HUDEP-2 (cell line): ENCODE measurements at regions not wholly inside any gene's neighbourhood (a gene's known extent, or its start where the extent isn't known, plus 50 kb on each side); places are given as distances from the start of the nearest gene placed in this dataset.

Experiments
- DNase-seq, 76 experiments: peaks; one replicate each; lab custom pipeline; 2025; ENCODE audit not compliant: unreplicated experiment in 76 of 76; lab: John Stamatoyannopoulos, UW

GRCh38 chr7:137172105-137172590 is 171.4 kb downstream of the PTN start:
- no peak for DNase-seq

- peak in 10 of 76 experiments; percentile 1 to 32 (median 6) for DNase-seq
Observed at GRCh38 chr7:137169282-137169698, 174.2 kb downstream of the PTN start.

- no peak for DNase-seq
Observed at GRCh38 chr7:137167609-137168008, 175.9 kb downstream of the PTN start.

- DNase-seq: no peak
Observed at GRCh38 chr7:137166363-137166762, 177.2 kb downstream of the PTN start.

- DNase-seq: no peak
Observed at GRCh38 chr7:137165786-137166185, 177.7 kb downstream of the PTN start.

GRCh38 chr7:137165241-137165640 is 178.3 kb downstream of the PTN start:
- DNase-seq: no peak

- DNase-seq: no peak
Observed at GRCh38 chr7:137164251-137164650, 179.3 kb downstream of the PTN start.

GRCh38 chr7:137160236-137160635 is 183.3 kb downstream of the PTN start:
- no peak for DNase-seq

GRCh38 chr7:137157256-137157655 is 186.3 kb downstream of the PTN start:
- no peak for DNase-seq

- DNase-seq: no peak
Observed at GRCh38 chr7:137151690-137152052, 191.9 kb downstream of the PTN start.

- DNase-seq: no peak
Observed at GRCh38 chr7:137151041-137151689, 192.4 kb downstream of the PTN start.

- DNase-seq: no peak
Observed at GRCh38 chr7:137147338-137147720, 196.2 kb downstream of the PTN start.

GRCh38 chr7:137146552-137147337 is 196.8 kb downstream of the PTN start:
- no peak for DNase-seq

- DNase-seq: no peak
Observed at GRCh38 chr7:137146012-137146455, 197.5 kb downstream of the PTN start.

- DNase-seq: no peak
Observed at GRCh38 chr7:137142376-137142775, 201.2 kb downstream of the PTN start.

- DNase-seq: no peak
Observed at GRCh38 chr7:137135654-137136350, 207.7 kb downstream of the PTN start.

GRCh38 chr7:137130751-137131158 is 212.8 kb downstream of the PTN start:
- no peak for DNase-seq

- DNase-seq: no peak
Observed at GRCh38 chr7:137129025-137129424, 214.5 kb downstream of the PTN start.

- no peak for DNase-seq
Observed at GRCh38 chr7:137127806-137128205, 215.7 kb downstream of the PTN start.

- DNase-seq: no peak
Observed at GRCh38 chr7:137127058-137127457, 216.5 kb downstream of the PTN start.

- no peak for DNase-seq
Observed at GRCh38 chr7:137122145-137122544, 221.4 kb downstream of the PTN start.
